HUES64 (cell line): ENCODE measurements at regions not wholly inside any gene's neighbourhood (a gene's known extent, or its start where the extent isn't known, plus 50 kb on each side); places are given as distances from the start of the nearest gene placed in this dataset.
"Not testable (repeated sequence)": the region's sequence is repeated elsewhere in the genome, so short reads cannot be mapped to it uniquely, and the experiment has no call there.

ENCODE experiments used
- H3K27ac ChIP-seq: 2 replicates; pipeline ENCODE4 v1.7.0; 2013; ENCODE audit warnings: low read depth, low read length, inconsistent platforms
- H3K27me3 ChIP-seq: 2 replicates; pipeline ENCODE4 v1.6.1; 2013; ENCODE audit warnings: mild to moderate bottlenecking, low read length; ENCODE audit not compliant: insufficient read depth
- H3K36me3 ChIP-seq: 2 replicates; pipeline ENCODE4 v1.6.1; 2013; ENCODE audit warnings: mild to moderate bottlenecking, low read length; ENCODE audit not compliant: insufficient read depth
- H3K4me1 ChIP-seq: 2 replicates; pipeline ENCODE4 v1.6.1; 2013; ENCODE audit warnings: mild to moderate bottlenecking, low read length, moderate library complexity; ENCODE audit not compliant: insufficient read depth
- H3K4me3 ChIP-seq: 2 replicates; pipeline ENCODE4 v1.5.1; 2013; ENCODE audit warnings: mild to moderate bottlenecking, low read length, moderate library complexity
- H3K9ac ChIP-seq: 2 replicates; pipeline ENCODE4 v1.6.1; 2013; ENCODE audit warnings: mild to moderate bottlenecking, low read depth, low read length
- H3K9me3 ChIP-seq: 2 replicates; pipeline ENCODE4 v1.6.1; 2013; ENCODE audit warnings: low read depth, low read length; ENCODE audit not compliant: insufficient read depth
- WGBS: fragments of 150-250, 120-280 bp; methylation state at CpG from one replicate; pipeline ENCODE4 v1.1.7; 2013; ENCODE audit warnings: missing lambda C conversion rate; 5-methylcytosine and 5-hydroxymethylcytosine counted together

- 90% methylated on average over 2 of the region's 3 CpGs for WGBS
- not testable (repeated sequence) for H3K27ac ChIP-seq, H3K27me3 ChIP-seq, H3K36me3 ChIP-seq, H3K4me3 ChIP-seq, H3K9ac ChIP-seq, H3K4me1 ChIP-seq, H3K9me3 ChIP-seq
These were observed 532.8 kb upstream of the AMOT start for GRCh38 chrX:113373421-113373820.

- H3K4me3 ChIP-seq = no peak overlapping the region
- no peaks in the 10 kb centered on the region for H3K27me3 ChIP-seq
- peaks cover 8% of the 10 kb centered on the region for H3K4me1 ChIP-seq
- no peaks in the 10 kb centered on the region for H3K36me3 ChIP-seq
- no peak overlapping the region for H3K27ac ChIP-seq
- no peak overlapping the region for H3K9ac ChIP-seq
- WGBS = 88% methylated on average over 7 of the region's 7 CpGs
- H3K9me3 ChIP-seq = no peaks in the 10 kb centered on the region
These were observed 529.4 kb upstream of the AMOT start for GRCh38 chrX:113370006-113370405.

- Histone ChIP-seq H3K9me3 (no peaks in the 10 kb centered on the region), H3K9ac (no peak overlapping the region), H3K4me1 (peaks cover 8% of the 10 kb centered on the region), H3K36me3 (no peaks in the 10 kb centered on the region), H3K27me3 (no peaks in the 10 kb centered on the region), H3K4me3 (no peak overlapping the region), H3K27ac (no peak overlapping the region)
- WGBS = 77% methylated on average over 3 of the region's 3 CpGs
These were observed 528.4 kb upstream of the AMOT start for GRCh38 chrX:113369056-113369455.

DNA sequence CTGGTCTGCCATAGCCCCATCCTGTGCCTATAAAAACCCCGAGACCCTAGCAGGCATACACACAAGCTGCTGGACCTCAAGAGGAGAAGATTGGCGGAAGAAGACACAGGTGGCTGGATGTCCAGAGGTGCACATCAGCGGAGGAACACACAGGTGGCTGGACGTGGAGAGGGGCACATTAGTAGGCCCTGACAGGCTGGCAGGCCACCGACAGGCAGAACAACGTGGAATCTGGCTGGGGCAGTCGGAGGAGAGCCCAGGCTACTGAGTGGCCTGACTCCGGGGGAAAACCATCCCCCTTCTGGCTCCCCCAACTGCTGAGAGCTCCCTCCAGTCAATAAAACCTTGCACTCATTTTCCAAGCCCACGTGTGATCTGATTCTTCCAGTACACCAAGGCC lies 512.5 kb upstream of the AMOT start:
- Histone ChIP-seq H3K4me3 (no peak overlapping the region), H3K36me3 (no peaks in the 10 kb centered on the region), H3K9me3 (no peaks in the 10 kb centered on the region), H3K27me3 (no peaks in the 10 kb centered on the region), H3K9ac (no peak overlapping the region), H3K27ac (no peak overlapping the region), H3K4me1 (no peaks in the 10 kb centered on the region)
- 95% methylated on average over 9 of the region's 9 CpGs for WGBS

DNA sequence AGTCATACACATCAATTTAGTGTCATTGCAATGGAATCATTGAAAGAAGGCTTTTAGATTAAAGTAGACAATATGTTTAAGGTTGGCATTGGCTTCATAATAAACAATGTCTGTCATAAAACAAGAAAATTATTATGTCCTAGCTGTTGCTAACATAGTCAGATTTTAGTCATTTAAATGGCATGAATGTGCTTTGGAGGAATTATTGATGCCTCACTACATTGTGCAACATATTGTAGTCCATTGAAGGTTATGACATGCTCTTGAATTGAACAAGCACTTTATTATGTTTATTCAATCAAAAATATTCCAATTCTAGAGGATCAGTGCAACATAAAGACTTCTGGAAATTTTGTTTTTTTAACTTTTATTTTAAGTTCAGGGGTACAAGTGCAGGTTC lies 489.8 kb upstream of the AMOT start:
- Histone ChIP-seq H3K9ac (no peak overlapping the region), H3K9me3 (no peaks in the 10 kb centered on the region), H3K27me3 (no peaks in the 10 kb centered on the region), H3K4me3 (no peak overlapping the region), H3K4me1 (no peaks in the 10 kb centered on the region), H3K27ac (no peak overlapping the region), H3K36me3 (no peaks in the 10 kb centered on the region)

- H3K27ac ChIP-seq = no peak overlapping the region
- no peaks in the 10 kb centered on the region for H3K9me3 ChIP-seq
- H3K4me1 ChIP-seq = no peaks in the 10 kb centered on the region
- no peaks in the 10 kb centered on the region for H3K36me3 ChIP-seq
- no peak overlapping the region for H3K4me3 ChIP-seq
- H3K27me3 ChIP-seq = no peaks in the 10 kb centered on the region
- no peak overlapping the region for H3K9ac ChIP-seq
- WGBS = no CpG with 5 or more reads among the region's 2 CpGs
These were observed 475.3 kb upstream of the AMOT start for GRCh38 chrX:113315927-113316326.

GRCh38 chrX:113305496-113305895 lies 464.9 kb upstream of the AMOT start:
- no peaks in the 10 kb centered on the region for H3K36me3 ChIP-seq
- H3K9ac ChIP-seq = no peak overlapping the region
- peaks cover 3% of the 10 kb centered on the region; the same call in 1 of the 2 replicates for H3K4me1 ChIP-seq
- 100% methylated on average over 1 of the region's 1 CpG for WGBS
- no peaks in the 10 kb centered on the region for H3K27me3 ChIP-seq
- H3K27ac ChIP-seq = no peak overlapping the region
- H3K4me3 ChIP-seq = no peak overlapping the region
- no peaks in the 10 kb centered on the region for H3K9me3 ChIP-seq

GRCh38 chrX:113300580-113300979 lies 459.9 kb upstream of the AMOT start:
- Histone ChIP-seq H3K4me1 (peaks cover 3% of the 10 kb centered on the region; the same call in 1 of the 2 replicates), H3K36me3 (no peaks in the 10 kb centered on the region), H3K4me3 (no peak overlapping the region), H3K9me3 (no peaks in the 10 kb centered on the region), H3K27me3 (no peaks in the 10 kb centered on the region), H3K9ac (no peak overlapping the region), H3K27ac (no peak overlapping the region)
- WGBS = 90% methylated on average over 2 of the region's 3 CpGs

- Histone ChIP-seq H3K4me1 (no peaks in the 10 kb centered on the region), H3K4me3 (no peak overlapping the region), H3K27me3 (no peaks in the 10 kb centered on the region), H3K36me3 (no peaks in the 10 kb centered on the region), H3K27ac (no peak overlapping the region), H3K9me3 (no peaks in the 10 kb centered on the region), H3K9ac (no peak overlapping the region)
These were observed 456.8 kb upstream of the AMOT start for GRCh38 chrX:113297437-113297836.

- Histone ChIP-seq H3K36me3 (no peaks in the 10 kb centered on the region), H3K27me3 (no peaks in the 10 kb centered on the region), H3K9ac (no peak overlapping the region), H3K4me3 (no peak overlapping the region), H3K9me3 (no peaks in the 10 kb centered on the region), H3K4me1 (peaks cover 8% of the 10 kb centered on the region; the same call in 1 of the 2 replicates), H3K27ac (no peak overlapping the region)
- 92% methylated on average over 1 of the region's 1 CpG for WGBS
These were observed 448.9 kb upstream of the AMOT start for GRCh38 chrX:113289503-113289902.

DNA sequence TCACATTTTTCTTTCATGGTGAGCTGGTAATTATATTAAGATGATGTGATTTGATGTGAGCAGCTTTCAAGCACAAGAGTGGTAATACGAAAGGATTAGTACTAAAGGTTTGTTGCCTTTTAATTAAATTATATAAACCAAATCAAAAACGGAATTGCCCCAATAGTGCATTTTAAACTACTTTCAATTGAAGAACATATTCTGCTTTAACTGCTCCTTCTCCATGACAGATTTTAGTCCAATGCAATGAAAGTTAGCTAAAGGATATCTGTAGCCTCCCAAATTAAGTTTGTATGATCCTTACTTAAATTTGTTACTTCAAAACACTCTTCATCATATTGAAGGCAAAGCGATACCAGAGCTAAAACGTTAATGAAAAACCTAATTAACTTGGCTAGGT lies 447.1 kb upstream of the AMOT start:
- Histone ChIP-seq H3K4me1 (peaks cover 8% of the 10 kb centered on the region; the same call in 1 of the 2 replicates), H3K4me3 (no peak overlapping the region), H3K9me3 (no peaks in the 10 kb centered on the region), H3K36me3 (no peaks in the 10 kb centered on the region), H3K27ac (no peak overlapping the region), H3K9ac (no peak overlapping the region), H3K27me3 (no peaks in the 10 kb centered on the region)
- 98% methylated on average over 3 of the region's 4 CpGs for WGBS

DNA sequence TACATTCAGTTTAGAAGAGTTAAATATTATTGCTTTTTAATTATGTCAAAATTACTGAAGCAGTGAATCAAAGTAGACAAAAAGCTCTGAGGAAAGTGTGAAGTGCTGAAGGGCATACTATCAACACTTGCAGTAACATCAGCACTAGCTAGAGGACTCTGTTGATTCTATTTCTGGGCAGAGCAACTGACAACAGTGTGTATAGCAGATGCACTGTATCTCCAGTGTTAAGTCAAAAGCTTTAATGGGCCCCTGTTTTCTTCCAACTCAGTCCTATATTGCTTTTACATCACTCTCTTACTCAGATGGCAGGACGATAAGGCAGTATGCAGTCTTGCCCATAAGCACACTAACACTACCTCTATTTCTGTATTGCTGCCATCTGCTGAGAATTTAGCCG lies 435.2 kb upstream of the AMOT start:
- Histone ChIP-seq H3K27ac (no peak overlapping the region), H3K4me1 (no peaks in the 10 kb centered on the region), H3K27me3 (no peaks in the 10 kb centered on the region), H3K9me3 (no peaks in the 10 kb centered on the region), H3K36me3 (no peaks in the 10 kb centered on the region), H3K9ac (no peak overlapping the region), H3K4me3 (no peak overlapping the region)
- WGBS = 98% methylated on average over 2 of the region's 2 CpGs
